ENCODE measurements at regions not wholly inside any gene's neighbourhood (a gene's known extent, or its start where the extent isn't known, plus 50 kb on each side); places are given as distances from the start of the nearest gene placed in this dataset.
"Not testable (repeated sequence)": the region's sequence is repeated elsewhere in the genome, so short reads cannot be mapped to it uniquely, and the experiment has no call there.

DNA sequence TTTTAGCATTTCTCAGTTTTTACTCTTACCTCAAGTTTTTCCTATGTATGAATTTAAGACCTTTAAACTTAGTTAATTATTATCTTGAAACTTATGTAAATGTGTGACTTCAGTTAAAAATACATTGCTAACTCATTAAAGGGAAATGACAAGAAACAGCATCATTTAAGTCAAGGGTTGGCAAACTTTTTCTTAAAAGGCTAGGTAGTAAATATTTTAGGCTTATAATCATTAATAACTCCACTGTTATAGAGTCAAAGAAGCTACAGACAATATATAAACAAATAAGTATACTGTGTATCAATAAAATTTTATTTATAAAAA is 259.7 kb upstream of the RBMS1 start:
- DNase-seq (ENCODE audit: low read depth), result no peak
- no peak overlapping the region for H3K4me3 ChIP-seq (ENCODE audit: low read depth, low read length)
- TF ChIP-seq, protein P1, sequence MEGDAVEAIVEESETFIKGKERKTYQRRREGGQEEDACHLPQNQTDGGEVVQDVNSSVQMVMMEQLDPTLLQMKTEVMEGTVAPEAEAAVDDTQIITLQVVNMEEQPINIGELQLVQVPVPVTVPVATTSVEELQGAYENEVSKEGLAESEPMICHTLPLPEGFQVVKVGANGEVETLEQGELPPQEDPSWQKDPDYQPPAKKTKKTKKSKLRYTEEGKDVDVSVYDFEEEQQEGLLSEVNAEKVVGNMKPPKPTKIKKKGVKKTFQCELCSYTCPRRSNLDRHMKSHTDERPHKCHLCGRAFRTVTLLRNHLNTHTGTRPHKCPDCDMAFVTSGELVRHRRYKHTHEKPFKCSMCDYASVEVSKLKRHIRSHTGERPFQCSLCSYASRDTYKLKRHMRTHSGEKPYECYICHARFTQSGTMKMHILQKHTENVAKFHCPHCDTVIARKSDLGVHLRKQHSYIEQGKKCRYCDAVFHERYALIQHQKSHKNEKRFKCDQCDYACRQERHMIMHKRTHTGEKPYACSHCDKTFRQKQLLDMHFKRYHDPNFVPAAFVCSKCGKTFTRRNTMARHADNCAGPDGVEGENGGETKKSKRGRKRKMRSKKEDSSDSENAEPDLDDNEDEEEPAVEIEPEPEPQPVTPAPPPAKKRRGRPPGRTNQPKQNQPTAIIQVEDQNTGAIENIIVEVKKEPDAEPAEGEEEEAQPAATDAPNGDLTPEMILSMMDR (IDR thresholded peaks at IDR 0.05; ENCODE audit: insufficient read depth, low read depth, low read length), result no peak

DNA sequence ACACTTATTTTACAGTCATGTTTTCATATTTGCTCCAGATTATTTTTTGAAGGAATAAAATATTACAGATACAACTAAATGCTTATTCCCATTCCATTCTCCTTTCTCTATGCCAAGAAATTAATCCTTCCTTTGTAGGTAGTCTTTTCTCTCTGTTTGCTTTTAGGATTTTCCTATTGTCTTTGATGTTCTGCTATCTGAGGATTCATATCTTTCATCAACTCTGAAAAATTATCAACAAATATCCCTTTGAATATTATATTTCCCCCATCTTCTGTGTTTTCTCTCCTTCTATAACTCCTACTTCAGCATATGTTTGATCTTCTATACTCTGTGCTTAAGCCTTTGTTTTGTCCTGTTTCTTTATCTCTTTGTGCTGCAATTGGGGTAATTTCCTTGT is 260.4 kb upstream of the RBMS1 start:
- no peak overlapping the region for H3K4me3 ChIP-seq (ENCODE audit: low read depth, low read length)
- no peak for DNase-seq (ENCODE audit: low read depth)
- TF ChIP-seq, protein P1 (IDR thresholded peaks at IDR 0.05; ENCODE audit: insufficient read depth, low read depth, low read length), result no peak

DNA sequence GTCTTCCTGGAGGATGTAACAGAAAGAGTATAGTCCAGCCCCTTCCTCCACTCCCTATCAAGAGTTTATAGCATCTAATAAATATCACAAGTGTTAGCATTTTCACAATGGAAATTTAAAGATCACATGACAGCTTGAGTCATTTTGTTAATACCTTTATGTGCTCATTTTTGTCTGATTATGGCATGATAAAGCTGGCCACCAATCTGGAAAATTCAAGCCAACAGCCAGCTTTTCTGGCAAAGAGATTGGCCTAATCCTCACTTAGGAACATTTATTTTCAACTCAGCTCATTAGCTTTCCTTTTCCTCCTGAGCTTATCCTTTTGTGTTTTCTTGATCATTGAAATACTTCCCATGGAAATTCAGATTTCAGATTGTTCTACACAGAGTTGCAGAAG is 262.9 kb upstream of the RBMS1 start:
- DNase-seq (ENCODE audit: low read depth), result no peak
- no peak overlapping the region for H3K4me3 ChIP-seq (ENCODE audit: low read depth, low read length)
- TF ChIP-seq, protein P1 (IDR thresholded peaks at IDR 0.05; ENCODE audit: insufficient read depth, low read depth, low read length), result no peak

DNA sequence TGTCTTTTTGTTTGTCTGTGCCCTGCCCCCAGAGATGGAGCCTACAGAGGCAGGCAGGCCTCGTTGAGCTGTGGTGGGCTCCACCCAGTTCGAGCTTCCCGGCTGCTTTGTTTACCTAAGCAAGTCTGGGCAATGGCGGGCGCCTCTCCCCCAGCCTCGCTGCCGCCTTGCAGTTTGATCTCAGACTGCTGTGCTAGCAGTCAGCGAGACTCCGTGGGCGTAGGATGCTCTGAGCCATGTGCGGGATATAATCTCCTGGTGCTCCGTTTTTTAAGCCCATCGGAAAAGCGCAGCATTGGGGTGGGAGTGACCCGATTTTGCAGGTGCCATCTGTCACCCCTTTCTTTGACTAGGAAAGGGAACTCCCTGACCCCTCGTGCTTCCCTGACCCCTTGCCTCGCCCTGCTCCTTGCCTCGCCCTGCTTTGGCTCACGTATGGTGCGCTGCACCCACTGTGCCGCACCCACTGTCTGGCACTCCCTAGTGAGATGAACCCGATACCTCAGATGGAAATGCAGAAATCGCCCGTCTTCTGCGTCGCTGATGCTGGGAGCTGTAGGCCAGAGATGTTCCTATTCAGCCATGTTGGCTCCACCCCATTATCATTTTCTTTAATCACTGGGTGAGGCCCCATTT is 269.0 kb upstream of the RBMS1 start:
- not testable (repeated sequence) for H3K4me3 ChIP-seq (ENCODE audit: low read depth, low read length); DNase-seq (ENCODE audit: low read depth)

DNA sequence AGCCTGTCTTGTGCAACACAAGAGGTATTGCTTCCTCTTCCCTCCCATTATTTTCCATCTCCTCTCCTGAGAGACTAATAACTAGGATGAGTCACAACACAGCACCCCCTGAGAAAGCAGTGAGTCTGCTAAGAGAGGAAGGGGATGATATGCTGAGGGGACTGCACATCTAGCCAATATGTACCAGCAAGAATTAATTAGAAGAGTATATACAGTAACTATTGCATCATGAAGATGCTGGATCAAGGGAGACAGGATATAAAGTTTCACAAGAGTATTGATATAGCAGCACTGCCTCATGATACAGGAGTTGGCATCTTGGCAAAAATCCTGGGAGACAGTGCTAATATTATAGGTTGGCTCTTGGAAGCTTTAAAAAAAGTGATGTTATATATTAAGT is 289.9 kb upstream of the RBMS1 start:
- TF ChIP-seq, protein P1 (IDR thresholded peaks at IDR 0.05; ENCODE audit: insufficient read depth, low read depth, low read length), result no peak
- no peak for DNase-seq (ENCODE audit: low read depth)
- no peak overlapping the region for H3K4me3 ChIP-seq (ENCODE audit: low read depth, low read length)

DNA sequence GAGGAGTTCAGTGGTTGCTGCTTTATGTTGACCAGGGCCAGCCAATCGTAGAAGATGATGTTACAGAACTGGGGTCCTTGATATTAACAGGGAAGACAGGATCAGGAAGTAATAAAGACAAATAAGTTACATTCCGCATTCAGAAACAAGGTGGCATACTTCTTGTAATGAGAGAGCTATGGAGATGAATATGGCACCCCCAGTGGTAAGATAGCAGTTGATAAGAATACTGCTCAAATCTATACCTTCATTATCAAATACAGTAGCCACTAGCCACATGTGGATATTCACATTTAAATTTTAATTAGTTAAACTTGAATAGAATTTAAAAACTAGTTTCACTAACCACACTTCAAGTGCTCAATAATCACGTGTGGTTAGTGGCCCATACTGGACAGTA is 290.4 kb upstream of the RBMS1 start:
- no peak overlapping the region for H3K4me3 ChIP-seq (ENCODE audit: low read depth, low read length)
- no peak for DNase-seq (ENCODE audit: low read depth)
- TF ChIP-seq, protein P1 (IDR thresholded peaks at IDR 0.05; ENCODE audit: insufficient read depth, low read depth, low read length), result no peak

DNA sequence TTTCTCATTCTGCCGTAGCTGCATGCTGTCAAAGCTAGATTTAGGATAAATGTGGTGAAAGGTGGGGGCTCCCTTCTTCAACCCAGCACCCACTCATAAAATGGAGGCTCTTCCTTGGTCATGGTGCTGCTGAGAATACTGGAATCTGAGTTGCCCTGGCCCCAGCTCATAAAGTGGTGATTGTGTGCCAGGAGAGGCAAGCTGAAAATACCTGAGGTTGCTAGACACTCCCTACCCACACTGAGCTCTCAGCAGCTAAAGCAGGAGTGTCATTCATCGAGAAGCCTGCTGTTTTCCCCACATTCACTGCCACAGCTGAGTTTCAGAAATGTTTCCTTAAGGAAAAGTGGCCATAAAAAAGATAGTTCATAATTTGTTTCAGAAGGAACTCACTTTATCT is 297.1 kb upstream of the RBMS1 start:
- TF ChIP-seq, protein P1 (IDR thresholded peaks at IDR 0.05; ENCODE audit: insufficient read depth, low read depth, low read length), result no peak
- DNase-seq (ENCODE audit: low read depth), result no peak
- no peak overlapping the region for H3K4me3 ChIP-seq (ENCODE audit: low read depth, low read length)
